ENCODE measurements at regions not wholly inside any gene's neighbourhood (a gene's known extent, or its start where the extent isn't known, plus 50 kb on each side); places are given as distances from the start of the nearest gene placed in this dataset.

- H2AFZ ChIP-seq: no peak overlapping the region
- H3K27me3 Mint-ChIP-seq (ENCODE audit: insufficient read depth, low read depth, poor library complexity): no peaks in the 10 kb centered on the region
- no peak overlapping the region for H3K27ac Mint-ChIP-seq
These were observed 56.7 kb upstream of the GLYATL1B start for GRCh38 chr11:59029366-59029889.

GRCh38 chr11:59030037-59030436 lies 56.1 kb upstream of the GLYATL1B start:
- Histone ChIP-seq H3K4me1 (ENCODE audit: insufficient read depth) (no peaks in the 10 kb centered on the region), H4K20me1 (replicated peaks; ENCODE audit: insufficient read depth) (no peaks in the 10 kb centered on the region), H3K36me3 (ENCODE audit: insufficient read depth) (no peaks in the 10 kb centered on the region), H3K79me2 (replicated peaks; ENCODE audit: insufficient read depth) (no peaks in the 10 kb centered on the region), H3K4me3 (no peak overlapping the region), H3K4me2 (no peak overlapping the region), H3K27ac (ENCODE audit: low read depth) (no peak overlapping the region), H3F3A (replicated peaks; ENCODE audit: low read depth) (no peaks in the 10 kb centered on the region), H2AFZ (no peak overlapping the region), H3K27me3 (ENCODE audit: insufficient read depth) (no peaks in the 10 kb centered on the region), H3K9me2 (ENCODE audit: insufficient read depth) (no peaks in the 10 kb centered on the region)
- H3K4me1 Mint-ChIP-seq: no peaks in the 10 kb centered on the region; the same call in 1 of the 3 replicates
- no peaks in the 10 kb centered on the region for H3K9me3 Mint-ChIP-seq
- no peaks in the 10 kb centered on the region for H3K36me3 Mint-ChIP-seq (ENCODE audit: low read depth)
- no peak overlapping the region for H3K27ac Mint-ChIP-seq
- H3K27me3 Mint-ChIP-seq (ENCODE audit: insufficient read depth, low read depth, poor library complexity): no peaks in the 10 kb centered on the region
- ATAC-seq: no peak
- DNase-seq (ENCODE audit: low spot score): no peak
- H3K4me3 Mint-ChIP-seq: no peak overlapping the region
- no peak for TF ChIP-seq EZH2phosphoT487 (IDR thresholded peaks at IDR 0.05; ENCODE audit: unreplicated experiment)
- no peak for TF ChIP-seq REST (IDR thresholded peaks at IDR 0.05; ENCODE audit: unreplicated experiment)
- TF ChIP-seq, protein P1, sequence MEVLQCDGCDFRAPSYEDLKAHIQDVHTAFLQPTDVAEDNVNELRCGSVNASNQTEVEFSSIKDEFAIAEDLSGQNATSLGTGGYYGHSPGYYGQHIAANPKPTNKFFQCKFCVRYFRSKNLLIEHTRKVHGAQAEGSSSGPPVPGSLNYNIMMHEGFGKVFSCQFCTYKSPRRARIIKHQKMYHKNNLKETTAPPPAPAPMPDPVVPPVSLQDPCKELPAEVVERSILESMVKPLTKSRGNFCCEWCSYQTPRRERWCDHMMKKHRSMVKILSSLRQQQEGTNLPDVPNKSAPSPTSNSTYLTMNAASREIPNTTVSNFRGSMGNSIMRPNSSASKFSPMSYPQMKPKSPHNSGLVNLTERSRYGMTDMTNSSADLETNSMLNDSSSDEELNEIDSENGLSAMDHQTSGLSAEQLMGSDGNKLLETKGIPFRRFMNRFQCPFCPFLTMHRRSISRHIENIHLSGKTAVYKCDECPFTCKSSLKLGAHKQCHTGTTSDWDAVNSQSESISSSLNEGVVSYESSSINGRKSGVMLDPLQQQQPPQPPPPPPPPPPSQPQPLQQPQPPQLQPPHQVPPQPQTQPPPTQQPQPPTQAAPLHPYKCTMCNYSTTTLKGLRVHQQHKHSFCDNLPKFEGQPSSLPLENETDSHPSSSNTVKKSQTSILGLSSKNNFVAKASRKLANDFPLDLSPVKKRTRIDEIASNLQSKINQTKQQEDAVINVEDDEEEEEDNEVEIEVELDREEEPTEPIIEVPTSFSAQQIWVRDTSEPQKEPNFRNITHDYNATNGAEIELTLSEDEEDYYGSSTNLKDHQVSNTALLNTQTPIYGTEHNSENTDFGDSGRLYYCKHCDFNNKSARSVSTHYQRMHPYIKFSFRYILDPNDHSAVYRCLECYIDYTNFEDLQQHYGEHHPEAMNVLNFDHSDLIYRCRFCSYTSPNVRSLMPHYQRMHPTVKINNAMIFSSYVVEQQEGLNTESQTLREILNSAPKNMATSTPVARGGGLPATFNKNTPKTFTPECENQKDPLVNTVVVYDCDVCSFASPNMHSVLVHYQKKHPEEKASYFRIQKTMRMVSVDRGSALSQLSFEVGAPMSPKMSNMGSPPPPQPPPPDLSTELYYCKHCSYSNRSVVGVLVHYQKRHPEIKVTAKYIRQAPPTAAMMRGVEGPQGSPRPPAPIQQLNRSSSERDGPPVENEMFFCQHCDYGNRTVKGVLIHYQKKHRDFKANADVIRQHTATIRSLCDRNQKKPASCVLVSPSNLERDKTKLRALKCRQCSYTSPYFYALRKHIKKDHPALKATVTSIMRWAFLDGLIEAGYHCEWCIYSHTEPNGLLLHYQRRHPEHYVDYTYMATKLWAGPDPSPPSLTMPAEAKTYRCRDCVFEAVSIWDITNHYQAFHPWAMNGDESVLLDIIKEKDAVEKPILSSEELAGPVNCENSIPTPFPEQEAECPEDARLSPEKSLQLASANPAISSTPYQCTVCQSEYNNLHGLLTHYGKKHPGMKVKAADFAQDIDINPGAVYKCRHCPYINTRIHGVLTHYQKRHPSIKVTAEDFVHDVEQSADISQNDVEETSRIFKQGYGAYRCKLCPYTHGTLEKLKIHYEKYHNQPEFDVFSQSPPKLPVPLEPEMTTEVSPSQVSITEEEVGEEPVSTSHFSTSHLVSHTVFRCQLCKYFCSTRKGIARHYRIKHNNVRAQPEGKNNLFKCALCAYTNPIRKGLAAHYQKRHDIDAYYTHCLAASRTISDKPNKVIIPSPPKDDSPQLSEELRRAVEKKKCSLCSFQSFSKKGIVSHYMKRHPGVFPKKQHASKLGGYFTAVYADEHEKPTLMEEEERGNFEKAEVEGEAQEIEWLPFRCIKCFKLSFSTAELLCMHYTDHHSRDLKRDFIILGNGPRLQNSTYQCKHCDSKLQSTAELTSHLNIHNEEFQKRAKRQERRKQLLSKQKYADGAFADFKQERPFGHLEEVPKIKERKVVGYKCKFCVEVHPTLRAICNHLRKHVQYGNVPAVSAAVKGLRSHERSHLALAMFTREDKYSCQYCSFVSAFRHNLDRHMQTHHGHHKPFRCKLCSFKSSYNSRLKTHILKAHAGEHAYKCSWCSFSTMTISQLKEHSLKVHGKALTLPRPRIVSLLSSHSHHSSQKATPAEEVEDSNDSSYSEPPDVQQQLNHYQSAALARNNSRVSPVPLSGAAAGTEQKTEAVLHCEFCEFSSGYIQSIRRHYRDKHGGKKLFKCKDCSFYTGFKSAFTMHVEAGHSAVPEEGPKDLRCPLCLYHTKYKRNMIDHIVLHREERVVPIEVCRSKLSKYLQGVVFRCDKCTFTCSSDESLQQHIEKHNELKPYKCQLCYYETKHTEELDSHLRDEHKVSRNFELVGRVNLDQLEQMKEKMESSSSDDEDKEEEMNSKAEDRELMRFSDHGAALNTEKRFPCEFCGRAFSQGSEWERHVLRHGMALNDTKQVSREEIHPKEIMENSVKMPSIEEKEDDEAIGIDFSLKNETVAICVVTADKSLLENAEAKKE (CRISPR knock-in tag; IDR thresholded peaks at IDR 0.05): no peak
- no peak for TF ChIP-seq STAT1 (IDR thresholded peaks at IDR 0.05; ENCODE audit: unreplicated experiment)
- no peak for TF ChIP-seq ZNF114 (CRISPR knock-in tag; IDR thresholded peaks at IDR 0.05)
- TF ChIP-seq NANOG (IDR thresholded peaks at IDR 0.05; ENCODE audit: borderline replicate concordance): no peak
- no peak for TF ChIP-seq JUNB (IDR thresholded peaks at IDR 0.05; ENCODE audit: unreplicated experiment)
- no peak for TF ChIP-seq ETS1 (IDR thresholded peaks at IDR 0.05)
- no peak for TF ChIP-seq EZH2 (IDR thresholded peaks at IDR 0.05; ENCODE audit: low read depth, unreplicated experiment)
- TF ChIP-seq CREB1 (CRISPR knock-in tag; IDR thresholded peaks at IDR 0.05; ENCODE audit: low read depth): no peak

More at GRCh38 chr11:59029366-59029889, 56.7 kb upstream of the GLYATL1B start:
- no peak overlapping the region for H3K4me3 Mint-ChIP-seq
- DNase-seq (ENCODE audit: low spot score) (no peak), ATAC-seq (no peak)
- Histone ChIP-seq H3K4me2 (no peak overlapping the region), H4K20me1 (replicated peaks; ENCODE audit: insufficient read depth) (no peaks in the 10 kb centered on the region), H3K36me3 (ENCODE audit: insufficient read depth) (no peaks in the 10 kb centered on the region), H3K4me1 (ENCODE audit: insufficient read depth) (no peaks in the 10 kb centered on the region), H3K9me2 (ENCODE audit: insufficient read depth) (no peaks in the 10 kb centered on the region), H3K27ac (ENCODE audit: low read depth) (no peak overlapping the region), H3K4me3 (no peak overlapping the region), H3F3A (replicated peaks; ENCODE audit: low read depth) (no peaks in the 10 kb centered on the region), H3K27me3 (ENCODE audit: insufficient read depth) (no peaks in the 10 kb centered on the region), H3K79me2 (replicated peaks; ENCODE audit: insufficient read depth) (no peaks in the 10 kb centered on the region)
- no peaks in the 10 kb centered on the region for H3K36me3 Mint-ChIP-seq (ENCODE audit: low read depth)
- no peaks in the 10 kb centered on the region for H3K9me3 Mint-ChIP-seq
- TF ChIP-seq STAT1 (IDR thresholded peaks at IDR 0.05; ENCODE audit: unreplicated experiment) (no peak), ZNF114 (CRISPR knock-in tag; IDR thresholded peaks at IDR 0.05) (no peak), CREB1 (CRISPR knock-in tag; IDR thresholded peaks at IDR 0.05; ENCODE audit: low read depth) (no peak)
- peaks cover 5% of the 10 kb centered on the region; the same call in 2 of the 3 replicates for H3K4me1 Mint-ChIP-seq

All from GM23338 (cell line).